ENCODE measurements at regions not wholly inside any gene's neighbourhood (a gene's known extent, or its start where the extent isn't known, plus 50 kb on each side); places are given as distances from the start of the nearest gene placed in this dataset.

DNA sequence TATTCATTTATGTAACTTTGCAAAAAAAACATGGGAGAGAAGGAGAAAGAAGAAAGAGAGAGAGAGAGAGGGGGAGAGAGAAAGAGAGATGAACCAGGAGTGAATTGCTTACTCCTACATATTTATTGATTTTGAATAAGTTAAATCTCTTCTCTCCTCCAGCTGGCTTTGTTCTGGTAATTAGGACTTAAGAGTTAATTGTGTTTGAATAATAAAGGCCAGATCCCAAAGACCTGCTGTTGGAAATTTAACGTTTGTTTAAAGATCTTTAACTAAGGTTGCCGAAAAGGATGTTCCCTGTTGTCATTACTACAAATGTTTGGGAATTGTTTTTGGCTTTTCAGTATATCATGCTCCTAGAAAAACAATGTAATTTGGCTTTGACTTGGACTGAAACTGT, 473.0 kb downstream of the TUSC1 start:
- TF ChIP-seq, protein P1, sequence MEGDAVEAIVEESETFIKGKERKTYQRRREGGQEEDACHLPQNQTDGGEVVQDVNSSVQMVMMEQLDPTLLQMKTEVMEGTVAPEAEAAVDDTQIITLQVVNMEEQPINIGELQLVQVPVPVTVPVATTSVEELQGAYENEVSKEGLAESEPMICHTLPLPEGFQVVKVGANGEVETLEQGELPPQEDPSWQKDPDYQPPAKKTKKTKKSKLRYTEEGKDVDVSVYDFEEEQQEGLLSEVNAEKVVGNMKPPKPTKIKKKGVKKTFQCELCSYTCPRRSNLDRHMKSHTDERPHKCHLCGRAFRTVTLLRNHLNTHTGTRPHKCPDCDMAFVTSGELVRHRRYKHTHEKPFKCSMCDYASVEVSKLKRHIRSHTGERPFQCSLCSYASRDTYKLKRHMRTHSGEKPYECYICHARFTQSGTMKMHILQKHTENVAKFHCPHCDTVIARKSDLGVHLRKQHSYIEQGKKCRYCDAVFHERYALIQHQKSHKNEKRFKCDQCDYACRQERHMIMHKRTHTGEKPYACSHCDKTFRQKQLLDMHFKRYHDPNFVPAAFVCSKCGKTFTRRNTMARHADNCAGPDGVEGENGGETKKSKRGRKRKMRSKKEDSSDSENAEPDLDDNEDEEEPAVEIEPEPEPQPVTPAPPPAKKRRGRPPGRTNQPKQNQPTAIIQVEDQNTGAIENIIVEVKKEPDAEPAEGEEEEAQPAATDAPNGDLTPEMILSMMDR (conservative IDR thresholded peaks at IDR 0.05 in 1 of 2, IDR thresholded peaks at IDR 0.05 in 1 of 2; ENCODE audit: extremely low read depth in 1 of 2, insufficient read depth in 1 of 2, low read depth in 1 of 2, low read length in 2 of 2), result no peak
- no peak for TF ChIP-seq EZH2 (IDR thresholded peaks at IDR 0.05; ENCODE audit: borderline replicate concordance, low read length)

All from mammary epithelial cell (primary cell).